ENCODE measurements at regions not wholly inside any gene's neighbourhood (a gene's known extent, or its start where the extent isn't known, plus 50 kb on each side); places are given as distances from the start of the nearest gene placed in this dataset.

DNA sequence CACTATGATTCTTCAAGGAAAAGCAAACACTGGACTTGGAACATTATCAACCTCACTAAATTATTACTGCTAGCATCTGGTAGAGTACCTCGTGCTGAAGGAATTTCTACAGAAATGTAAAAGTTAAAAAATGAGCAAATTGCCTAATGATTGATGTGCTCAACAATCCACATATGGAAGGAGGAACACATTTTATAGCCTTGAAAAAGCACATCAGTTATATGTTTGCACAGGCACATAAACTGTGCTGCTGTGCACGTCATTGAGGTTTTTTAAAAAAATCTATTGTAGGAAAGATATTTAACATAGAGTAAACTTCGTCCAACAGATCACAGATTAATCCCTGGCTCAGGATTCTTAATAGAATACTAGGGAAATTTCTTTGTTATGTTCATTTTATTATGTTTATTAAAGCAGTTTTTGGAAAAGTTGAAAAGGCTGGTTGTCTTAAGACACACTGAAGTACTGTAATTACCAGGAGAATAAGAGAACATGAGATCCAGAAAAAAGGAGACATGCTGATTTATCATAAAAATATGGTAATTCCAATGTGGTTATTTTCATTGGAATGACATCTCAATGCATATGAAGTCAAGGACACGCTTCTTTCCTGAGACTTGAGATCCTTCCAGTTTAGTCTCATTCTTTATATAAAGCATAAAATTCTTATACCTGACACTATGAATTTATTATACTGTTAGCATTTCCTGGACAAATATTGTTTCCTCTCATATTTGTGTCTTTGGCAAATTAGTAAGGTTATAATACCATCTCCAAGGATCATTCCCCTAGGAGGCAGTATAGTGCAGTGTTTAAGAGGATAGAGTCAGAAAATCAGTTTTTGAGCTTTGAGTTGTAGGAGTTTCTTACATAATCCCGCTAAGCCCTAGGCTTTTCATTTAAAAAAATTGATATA lies 511.1 kb downstream of the TENT5A start:
- no peaks in the 10 kb centered on the region for H3K4me1 ChIP-seq
- TF ChIP-seq POLR2AphosphoS5 (IDR thresholded peaks at IDR 0.05) = no peak
- TF ChIP-seq EP300 (IDR thresholded peaks at IDR 0.05) = no peak
- TF ChIP-seq POLR2A (IDR thresholded peaks at IDR 0.05; ENCODE audit: low read depth) = no peak
- TF ChIP-seq, protein P1, sequence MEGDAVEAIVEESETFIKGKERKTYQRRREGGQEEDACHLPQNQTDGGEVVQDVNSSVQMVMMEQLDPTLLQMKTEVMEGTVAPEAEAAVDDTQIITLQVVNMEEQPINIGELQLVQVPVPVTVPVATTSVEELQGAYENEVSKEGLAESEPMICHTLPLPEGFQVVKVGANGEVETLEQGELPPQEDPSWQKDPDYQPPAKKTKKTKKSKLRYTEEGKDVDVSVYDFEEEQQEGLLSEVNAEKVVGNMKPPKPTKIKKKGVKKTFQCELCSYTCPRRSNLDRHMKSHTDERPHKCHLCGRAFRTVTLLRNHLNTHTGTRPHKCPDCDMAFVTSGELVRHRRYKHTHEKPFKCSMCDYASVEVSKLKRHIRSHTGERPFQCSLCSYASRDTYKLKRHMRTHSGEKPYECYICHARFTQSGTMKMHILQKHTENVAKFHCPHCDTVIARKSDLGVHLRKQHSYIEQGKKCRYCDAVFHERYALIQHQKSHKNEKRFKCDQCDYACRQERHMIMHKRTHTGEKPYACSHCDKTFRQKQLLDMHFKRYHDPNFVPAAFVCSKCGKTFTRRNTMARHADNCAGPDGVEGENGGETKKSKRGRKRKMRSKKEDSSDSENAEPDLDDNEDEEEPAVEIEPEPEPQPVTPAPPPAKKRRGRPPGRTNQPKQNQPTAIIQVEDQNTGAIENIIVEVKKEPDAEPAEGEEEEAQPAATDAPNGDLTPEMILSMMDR (IDR thresholded peaks at IDR 0.05) = peak in 2 of 3 experiments; percentile 7 to 30
- H3K4me3 ChIP-seq = no peak overlapping the region
- no peaks in the 10 kb centered on the region for H3K27me3 ChIP-seq
- WGBS = 37% methylated on average over 5 of the region's 5 CpGs
- no peak overlapping the region for H3K27ac ChIP-seq (replicated peaks in 1 of 4)
- no peaks in the 10 kb centered on the region for H3K9me3 ChIP-seq
- intact Hi-C loops (cut with DNase I) = no loop called here
- H3K36me3 ChIP-seq = no peaks in the 10 kb centered on the region
- DNase-seq (ENCODE audit: extremely low spot score) = no peak

DNA sequence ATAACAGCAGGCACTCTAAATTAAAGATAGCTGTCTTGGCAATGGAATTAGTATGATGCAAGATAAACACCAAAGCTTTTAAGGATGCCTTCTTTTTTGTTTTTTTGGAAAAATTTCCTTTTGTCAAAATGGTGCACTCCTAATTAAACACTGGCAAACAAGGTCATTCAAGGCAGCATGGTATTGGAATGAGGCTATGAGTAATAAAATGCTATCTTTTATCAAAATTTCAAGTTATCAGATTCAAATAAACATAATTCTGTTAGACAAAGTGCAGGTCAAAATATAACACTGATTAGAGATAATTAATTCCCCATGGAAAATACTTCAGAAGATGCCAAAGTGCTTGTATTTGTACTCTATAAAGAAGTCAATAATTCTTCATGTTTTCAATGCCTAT lies 514.1 kb downstream of the TENT5A start:
- Histone ChIP-seq H3K27ac (replicated peaks in 1 of 4) (no peak overlapping the region), H3K36me3 (no peaks in the 10 kb centered on the region), H3K4me1 (no peaks in the 10 kb centered on the region), H3K9me3 (no peaks in the 10 kb centered on the region), H3K4me3 (no peak overlapping the region), H3K27me3 (no peaks in the 10 kb centered on the region)
- intact Hi-C loops (cut with DNase I) = no loop called here
- TF ChIP-seq POLR2AphosphoS5 (IDR thresholded peaks at IDR 0.05) (no peak), POLR2A (IDR thresholded peaks at IDR 0.05; ENCODE audit: low read depth) (no peak), EP300 (IDR thresholded peaks at IDR 0.05) (no peak)
- TF ChIP-seq, protein P1 (IDR thresholded peaks at IDR 0.05) = no peak
- DNase-seq (ENCODE audit: extremely low spot score) = no peak

DNA sequence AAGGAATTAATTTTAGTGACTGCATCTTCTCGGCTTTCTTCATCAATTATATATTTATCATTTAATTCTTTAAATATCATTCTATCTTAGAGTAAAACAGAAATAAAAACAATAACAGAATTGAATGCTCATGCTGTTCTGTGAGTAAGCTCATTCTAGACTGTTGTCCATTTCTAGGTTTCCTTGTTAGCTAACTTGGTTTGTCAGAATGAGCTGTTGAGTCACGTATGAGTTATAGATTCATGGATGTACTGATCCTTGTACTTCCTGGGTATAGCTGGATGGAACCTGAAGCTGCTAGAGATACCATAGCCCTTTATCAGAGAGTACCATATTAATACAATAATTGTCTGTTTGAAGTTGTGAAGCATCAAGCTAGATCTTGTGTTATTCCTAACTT lies 515.3 kb downstream of the TENT5A start:
- intact Hi-C loops (cut with DNase I) = no loop called here
- 98% methylated on average over 2 of the region's 2 CpGs for WGBS
- Histone ChIP-seq H3K9me3 (no peaks in the 10 kb centered on the region), H3K36me3 (no peaks in the 10 kb centered on the region), H3K27ac (replicated peaks in 1 of 4) (no peak overlapping the region), H3K4me3 (no peak overlapping the region), H3K4me1 (no peaks in the 10 kb centered on the region), H3K27me3 (no peaks in the 10 kb centered on the region)
- DNase-seq (ENCODE audit: extremely low spot score) = no peak
- TF ChIP-seq POLR2A (IDR thresholded peaks at IDR 0.05; ENCODE audit: low read depth) (no peak), POLR2AphosphoS5 (IDR thresholded peaks at IDR 0.05) (no peak), EP300 (IDR thresholded peaks at IDR 0.05) (no peak)
- TF ChIP-seq, protein P1 (IDR thresholded peaks at IDR 0.05) = no peak

DNA sequence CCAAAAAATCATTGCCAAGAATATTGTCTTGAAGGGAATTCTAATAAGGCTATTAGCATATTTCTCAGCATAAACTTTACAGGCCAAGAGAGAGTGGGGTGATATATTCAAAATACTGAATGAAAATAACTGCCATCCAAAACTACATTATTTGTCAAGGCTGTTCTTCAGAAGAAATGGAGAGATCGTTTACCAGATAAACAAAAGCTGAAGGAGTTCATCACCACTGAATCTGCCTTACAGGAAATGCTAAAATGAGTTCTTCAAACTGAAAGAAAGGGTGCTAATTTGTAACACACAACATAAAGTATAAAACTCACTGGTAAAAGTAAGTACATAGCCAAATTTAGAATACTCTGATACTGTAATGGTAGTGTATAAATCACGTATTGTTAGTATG lies 517.0 kb downstream of the TENT5A start:
- H3K36me3 ChIP-seq = no peaks in the 10 kb centered on the region
- H3K27ac ChIP-seq (replicated peaks in 1 of 4) = no peak overlapping the region
- no peaks in the 10 kb centered on the region for H3K9me3 ChIP-seq
- 67% methylated on average over 2 of the region's 2 CpGs for WGBS
- no peaks in the 10 kb centered on the region for H3K4me1 ChIP-seq
- DNase-seq (ENCODE audit: extremely low spot score) = no peak
- H3K4me3 ChIP-seq = no peak overlapping the region
- intact Hi-C loops (cut with DNase I) = no loop called here
- TF ChIP-seq, protein P1 (IDR thresholded peaks at IDR 0.05) = no peak
- TF ChIP-seq EP300 (IDR thresholded peaks at IDR 0.05) (no peak), POLR2AphosphoS5 (IDR thresholded peaks at IDR 0.05) (no peak), POLR2A (IDR thresholded peaks at IDR 0.05; ENCODE audit: low read depth) (no peak)
- no peaks in the 10 kb centered on the region for H3K27me3 ChIP-seq

All from esophagus muscularis mucosa (tissue), 4 donors.